ENCODE measurements at regions not wholly inside any gene's neighbourhood (a gene's known extent, or its start where the extent isn't known, plus 50 kb on each side); places are given as distances from the start of the nearest gene placed in this dataset.

GRCh38 chr3:139119331-139120025 is 74.8 kb upstream of the PRR23C start:
- no CpG with 5 or more reads among the region's 1 CpG for WGBS, 2 donors (ENCODE audit: extremely low coverage in 2 of 2, insufficient read length in 2 of 2, insufficient replicate concordance in 1 of 2)
- H3K4me3 ChIP-seq (ENCODE audit: low read length in 2 of 2): no peak overlapping the region
- H3K9me3 ChIP-seq (replicated peaks in 1 of 2; ENCODE audit: control insufficient read depth in 2 of 2, insufficient read depth in 1 of 2, low read depth in 1 of 2, low read length in 2 of 2): no peaks in the 10 kb centered on the region
- no peaks in the 10 kb centered on the region for H3K79me1 ChIP-seq (ENCODE audit: low read depth, low read length)
- H2AFZ ChIP-seq (ENCODE audit: low read length): no peak overlapping the region
- no peak overlapping the region for H3K14ac ChIP-seq (ENCODE audit: low read length)
- no peak overlapping the region for H2BK12ac ChIP-seq (ENCODE audit: low read length)
- H3K4me2 ChIP-seq (ENCODE audit: insufficient read depth, low read length, poor library complexity, severe bottlenecking): no peak overlapping the region
- no peak overlapping the region for H3K18ac ChIP-seq (ENCODE audit: low read length)
- no peak overlapping the region for H3K4ac ChIP-seq (ENCODE audit: low read length)
- H3K4me1 ChIP-seq (ENCODE audit: control insufficient read depth in 2 of 2, insufficient read depth in 1 of 2, low read depth in 1 of 2, low read length in 2 of 2): peaks cover 12 to 13% of the 10 kb centered on the region in 2 donors
- H4K8ac ChIP-seq (ENCODE audit: low read depth, low read length): no peak overlapping the region
- no peak overlapping the region for H2BK15ac ChIP-seq (ENCODE audit: low read length)
- H3K27ac ChIP-seq (replicated peaks; ENCODE audit: low read length): no peak overlapping the region
- no peak for DNase-seq (ENCODE audit: low spot score)
- H3K36me3 ChIP-seq (replicated peaks in 1 of 2; ENCODE audit: control insufficient read depth in 2 of 2, insufficient read depth in 2 of 2, low read length in 2 of 2): no peaks in the 10 kb centered on the region
- H3K23ac ChIP-seq (ENCODE audit: low read depth, low read length, poor library complexity): no peak overlapping the region
- no peaks in the 10 kb centered on the region for H3K27me3 ChIP-seq (ENCODE audit: control insufficient read depth in 3 of 3, insufficient read depth in 3 of 3, low read depth in 1 of 3, low read length in 3 of 3)
- no peak overlapping the region for H4K91ac ChIP-seq (ENCODE audit: low read depth, low read length, poor library complexity)
- no peak overlapping the region for H2AK5ac ChIP-seq (ENCODE audit: low read depth, low read length)
- no peak overlapping the region for H3K9ac ChIP-seq (ENCODE audit: low read depth, low read length, poor library complexity)
- no peak overlapping the region for H2BK120ac ChIP-seq (ENCODE audit: low read depth, low read length)
- H2BK5ac ChIP-seq (ENCODE audit: low read length): no peak overlapping the region

GRCh38 chr3:139120086-139121056 is 75.7 kb upstream of the PRR23C start:
- no peak overlapping the region for H3K14ac ChIP-seq (ENCODE audit: low read length)
- no peak overlapping the region for H3K4me2 ChIP-seq (ENCODE audit: insufficient read depth, low read length, poor library complexity, severe bottlenecking)
- no peak overlapping the region for H2BK12ac ChIP-seq (ENCODE audit: low read length)
- H3K23ac ChIP-seq (ENCODE audit: low read depth, low read length, poor library complexity): no peak overlapping the region
- no peaks in the 10 kb centered on the region for H3K9me3 ChIP-seq (replicated peaks in 1 of 2; ENCODE audit: control insufficient read depth in 2 of 2, insufficient read depth in 1 of 2, low read depth in 1 of 2, low read length in 2 of 2)
- no peak overlapping the region for H3K4ac ChIP-seq (ENCODE audit: low read length)
- no peak overlapping the region for H2BK15ac ChIP-seq (ENCODE audit: low read length)
- no peaks in the 10 kb centered on the region for H3K27me3 ChIP-seq (ENCODE audit: control insufficient read depth in 3 of 3, insufficient read depth in 3 of 3, low read depth in 1 of 3, low read length in 3 of 3)
- no peak overlapping the region for H4K8ac ChIP-seq (ENCODE audit: low read depth, low read length)
- WGBS, 2 donors (ENCODE audit: extremely low coverage in 2 of 2, insufficient read length in 2 of 2, insufficient replicate concordance in 1 of 2): no CpG with 5 or more reads among the region's 9 CpGs
- H2AFZ ChIP-seq (ENCODE audit: low read length): peak overlapping the region; percentile 42
- H3K4me1 ChIP-seq (ENCODE audit: control insufficient read depth in 2 of 2, insufficient read depth in 1 of 2, low read depth in 1 of 2, low read length in 2 of 2): peaks cover 12 to 13% of the 10 kb centered on the region in 2 donors
- no peak for DNase-seq (ENCODE audit: low spot score)
- H3K79me1 ChIP-seq (ENCODE audit: low read depth, low read length): no peaks in the 10 kb centered on the region
- H3K36me3 ChIP-seq (replicated peaks in 1 of 2; ENCODE audit: control insufficient read depth in 2 of 2, insufficient read depth in 2 of 2, low read length in 2 of 2): no peaks in the 10 kb centered on the region
- no peak overlapping the region for H3K4me3 ChIP-seq (ENCODE audit: low read length in 2 of 2)
- H4K91ac ChIP-seq (ENCODE audit: low read depth, low read length, poor library complexity): no peak overlapping the region
- no peak overlapping the region for H2BK5ac ChIP-seq (ENCODE audit: low read length)
- H3K9ac ChIP-seq (ENCODE audit: low read depth, low read length, poor library complexity): no peak overlapping the region
- H3K18ac ChIP-seq (ENCODE audit: low read length): no peak overlapping the region
- H2BK120ac ChIP-seq (ENCODE audit: low read depth, low read length): no peak overlapping the region
- H2AK5ac ChIP-seq (ENCODE audit: low read depth, low read length): no peak overlapping the region
- no peak overlapping the region for H3K27ac ChIP-seq (replicated peaks; ENCODE audit: low read length)

- Histone ChIP-seq H4K8ac (ENCODE audit: low read depth, low read length) (no peak overlapping the region), H3K79me1 (ENCODE audit: low read depth, low read length) (no peaks in the 10 kb centered on the region), H3K4me3 (ENCODE audit: low read length in 2 of 2) (no peak overlapping the region), H2BK5ac (ENCODE audit: low read length) (no peak overlapping the region), H3K18ac (ENCODE audit: low read length) (no peak overlapping the region), H2BK120ac (ENCODE audit: low read depth, low read length) (no peak overlapping the region), H3K9me3 (replicated peaks in 1 of 2; ENCODE audit: control insufficient read depth in 2 of 2, insufficient read depth in 1 of 2, low read depth in 1 of 2, low read length in 2 of 2) (no peaks in the 10 kb centered on the region), H3K4me1 (ENCODE audit: control insufficient read depth in 2 of 2, insufficient read depth in 1 of 2, low read depth in 1 of 2, low read length in 2 of 2) (peaks cover 12 to 13% of the 10 kb centered on the region in 2 donors), H3K4me2 (ENCODE audit: insufficient read depth, low read length, poor library complexity, severe bottlenecking) (no peak overlapping the region), H4K91ac (ENCODE audit: low read depth, low read length, poor library complexity) (no peak overlapping the region), H3K9ac (ENCODE audit: low read depth, low read length, poor library complexity) (no peak overlapping the region), H3K14ac (ENCODE audit: low read length) (no peak overlapping the region), H2AFZ (ENCODE audit: low read length) (no peak overlapping the region), H2AK5ac (ENCODE audit: low read depth, low read length) (no peak overlapping the region), H3K4ac (ENCODE audit: low read length) (no peak overlapping the region), H3K27me3 (ENCODE audit: control insufficient read depth in 3 of 3, insufficient read depth in 3 of 3, low read depth in 1 of 3, low read length in 3 of 3) (no peaks in the 10 kb centered on the region), H2BK12ac (ENCODE audit: low read length) (no peak overlapping the region), H3K36me3 (replicated peaks in 1 of 2; ENCODE audit: control insufficient read depth in 2 of 2, insufficient read depth in 2 of 2, low read length in 2 of 2) (no peaks in the 10 kb centered on the region), H3K23ac (ENCODE audit: low read depth, low read length, poor library complexity) (no peak overlapping the region), H3K27ac (replicated peaks; ENCODE audit: low read length) (no peak overlapping the region), H2BK15ac (ENCODE audit: low read length) (no peak overlapping the region)
- no CpG with 5 or more reads among the region's 8 CpGs for whole genome bisulfite sequencing, 2 donors (ENCODE audit: extremely low coverage in 2 of 2, insufficient read length in 2 of 2, insufficient replicate concordance in 1 of 2)
- DNase-seq (ENCODE audit: low spot score): no peak
Measured at GRCh38 chr3:139121513-139122220, 77.0 kb upstream of the PRR23C start.

- Histone ChIP-seq H3K4me1 (ENCODE audit: control insufficient read depth in 2 of 2, insufficient read depth in 1 of 2, low read depth in 1 of 2, low read length in 2 of 2) (peaks cover 12 to 13% of the 10 kb centered on the region in 2 donors), H3K9ac (ENCODE audit: low read depth, low read length, poor library complexity) (no peak overlapping the region), H2BK5ac (ENCODE audit: low read length) (no peak overlapping the region), H4K8ac (ENCODE audit: low read depth, low read length) (no peak overlapping the region), H3K27me3 (ENCODE audit: control insufficient read depth in 3 of 3, insufficient read depth in 3 of 3, low read depth in 1 of 3, low read length in 3 of 3) (no peaks in the 10 kb centered on the region), H2AFZ (ENCODE audit: low read length) (no peak overlapping the region), H2BK15ac (ENCODE audit: low read length) (no peak overlapping the region), H3K79me1 (ENCODE audit: low read depth, low read length) (no peaks in the 10 kb centered on the region), H2AK5ac (ENCODE audit: low read depth, low read length) (no peak overlapping the region), H4K91ac (ENCODE audit: low read depth, low read length, poor library complexity) (peak overlapping the region; percentile 27), H3K36me3 (replicated peaks in 1 of 2; ENCODE audit: control insufficient read depth in 2 of 2, insufficient read depth in 2 of 2, low read length in 2 of 2) (no peaks in the 10 kb centered on the region), H3K4ac (ENCODE audit: low read length) (no peak overlapping the region), H3K18ac (ENCODE audit: low read length) (no peak overlapping the region), H3K4me2 (ENCODE audit: insufficient read depth, low read length, poor library complexity, severe bottlenecking) (no peak overlapping the region), H3K14ac (ENCODE audit: low read length) (no peak overlapping the region), H3K23ac (ENCODE audit: low read depth, low read length, poor library complexity) (no peak overlapping the region), H3K9me3 (replicated peaks in 1 of 2; ENCODE audit: control insufficient read depth in 2 of 2, insufficient read depth in 1 of 2, low read depth in 1 of 2, low read length in 2 of 2) (no peaks in the 10 kb centered on the region), H3K27ac (replicated peaks; ENCODE audit: low read length) (no peak overlapping the region), H3K4me3 (ENCODE audit: low read length in 2 of 2) (no peak overlapping the region), H2BK120ac (ENCODE audit: low read depth, low read length) (no peak overlapping the region), H2BK12ac (ENCODE audit: low read length) (no peak overlapping the region)
- no peak for DNase-seq (ENCODE audit: low spot score)
- WGBS, 2 donors (ENCODE audit: extremely low coverage in 2 of 2, insufficient read length in 2 of 2, insufficient replicate concordance in 1 of 2): no CpG with 5 or more reads among the region's 3 CpGs
Measured at GRCh38 chr3:139122221-139122581, 77.5 kb upstream of the PRR23C start.

All from neuronal stem cell (in vitro differentiated cells).